Liver (tissue), 8 donors: ENCODE measurements at regions not wholly inside any gene's neighbourhood (a gene's known extent, or its start where the extent isn't known, plus 50 kb on each side); places are given as distances from the start of the nearest gene placed in this dataset.

Source experiments
- DNase-seq: peaks from one replicate; pipeline ENCODE4 v3.0.0-alpha.2; 2017; ENCODE audit warnings: low spot score
- H3K27ac ChIP-seq, 2 donors: one replicate each; pipeline ENCODE4 v1.7.0; 2013; ENCODE audit warnings: inconsistent platforms in 2 of 2, low read length in 2 of 2, control low read depth in 1 of 2, low read depth in 1 of 2, mild to moderate bottlenecking in 1 of 2
- H3K27me3 ChIP-seq, 4 donors: one replicate each; pipeline versions ENCODE4 v1.6.1 to v1.7.0; 2013; ENCODE audit warnings: low read length in 3 of 4, inconsistent platforms in 1 of 4, mild to moderate bottlenecking in 1 of 4, moderate library complexity in 1 of 4; ENCODE audit not compliant: control insufficient read depth in 4 of 4, insufficient read depth in 4 of 4
- H3K36me3 ChIP-seq, 4 donors: one replicate each; pipeline versions ENCODE4 v1.6.1 to v1.7.0; 2013; ENCODE audit warnings: low read length in 3 of 4, mild to moderate bottlenecking in 3 of 4, low read depth in 1 of 4, moderate library complexity in 1 of 4; ENCODE audit not compliant: control insufficient read depth in 4 of 4, insufficient read depth in 3 of 4
- H3K4me1 ChIP-seq, 4 donors: one replicate each; pipeline versions ENCODE4 v1.6.1 to v1.7.0; 2013; ENCODE audit warnings: low read length in 3 of 4, mild to moderate bottlenecking in 3 of 4, moderate library complexity in 1 of 4; ENCODE audit not compliant: control insufficient read depth in 4 of 4, insufficient read depth in 4 of 4
- H3K4me3 ChIP-seq, 3 donors: one replicate each; pipeline versions ENCODE4 v1.6.1 to v1.7.0; 2013; ENCODE audit warnings: low read length in 3 of 3, control low read depth in 1 of 3, low read depth in 1 of 3, mild to moderate bottlenecking in 1 of 3
- H3K9ac ChIP-seq, 2 donors: one replicate each; pipeline ENCODE4 v1.7.0; 2013; ENCODE audit warnings: low read length in 2 of 2, mild to moderate bottlenecking in 2 of 2, moderate library complexity in 2 of 2, control low read depth in 1 of 2, low read depth in 1 of 2
- H3K9me3 ChIP-seq, 4 donors: one replicate each; pipeline versions ENCODE4 v1.6.1 to v1.7.0; 2013; ENCODE audit warnings: low read length in 3 of 4; ENCODE audit not compliant: control insufficient read depth in 4 of 4
- EGR1 ChIP-seq, 2 donors: IDR thresholded peaks; 2 replicates each; pipeline ENCODE4 v1.6.1; 2016 to 2018; ENCODE audit warnings: antibody characterized with exemption in 2 of 2, low read depth in 2 of 2
- FOXA1 ChIP-seq: IDR thresholded peaks from 2 replicates; pipeline ENCODE4 v1.6.1; 2016; ENCODE audit warnings: antibody characterized with exemption
- FOXA2 ChIP-seq: IDR thresholded peaks from 2 replicates; pipeline ENCODE4 v1.6.1; 2016; ENCODE audit warnings: antibody characterized with exemption
- GABPA ChIP-seq, 2 donors: IDR thresholded peaks in 1 of 2; conservative IDR thresholded peaks in 1 of 2; 2 replicates each; pipeline ENCODE4 v1.6.1; 2016; ENCODE audit warnings: antibody characterized with exemption in 2 of 2, mild to moderate bottlenecking in 1 of 2, moderate library complexity in 1 of 2
- HNF4A ChIP-seq, 2 donors: conservative IDR thresholded peaks; 2 replicates each; pipeline ENCODE4 v1.6.1; 2016; ENCODE audit warnings: antibody characterized with exemption in 2 of 2, mild to moderate bottlenecking in 2 of 2
- JUND ChIP-seq, 2 donors: IDR thresholded peaks; 2 replicates each; pipeline ENCODE4 v1.6.1; 2016; ENCODE audit warnings: antibody characterized with exemption in 2 of 2
- NR2F2 ChIP-seq: IDR thresholded peaks from 2 replicates; pipeline ENCODE4 v1.6.1; 2016; ENCODE audit warnings: antibody characterized with exemption
- RAD21 ChIP-seq, 2 donors: IDR thresholded peaks; 2 replicates each; pipeline ENCODE4 v1.6.1; 2016; ENCODE audit warnings: antibody characterized with exemption in 2 of 2, mild to moderate bottlenecking in 2 of 2
- RXRA ChIP-seq, 2 donors: IDR thresholded peaks; 2 replicates each; pipeline ENCODE4 v1.6.1; 2017 to 2018; ENCODE audit warnings: antibody characterized with exemption in 2 of 2, mild to moderate bottlenecking in 1 of 2
- SP1 ChIP-seq: IDR thresholded peaks from 2 replicates; pipeline ENCODE4 v1.6.1; 2018; ENCODE audit warnings: antibody characterized with exemption, mild to moderate bottlenecking
- TAF1 ChIP-seq: conservative IDR thresholded peaks from 2 replicates; pipeline ENCODE4 v1.6.1; 2016; ENCODE audit warnings: antibody characterized with exemption, mild to moderate bottlenecking
- WGBS: extraction: QIAGEN DNeasy Blood & Tissue Kit; methylation state at CpG from one replicate; pipeline ENCODE4 v1.1.7; 2013; 5-methylcytosine and 5-hydroxymethylcytosine counted together
- TF ChIP-seq, protein P1 (sequence below): IDR thresholded peaks from 2 replicates; pipeline ENCODE4 v1.6.1; 2016; ENCODE audit warnings: antibody characterized with exemption
- TF ChIP-seq, protein P2 (sequence below): fragments of 150-350 bp; IDR thresholded peaks from 2 replicates; pipeline ENCODE4 v1.5.1; 2017; ENCODE audit warnings: improper control_type of control experiment, low read depth, low read length; ENCODE audit not compliant: missing input control
- TF ChIP-seq, protein P3 (sequence below): IDR thresholded peaks from 2 replicates; pipeline ENCODE4 v1.6.1; 2016; ENCODE audit warnings: antibody characterized with exemption
- TF ChIP-seq, protein P4 (sequence below): IDR thresholded peaks from 2 replicates; pipeline ENCODE4 v1.6.1; 2016; ENCODE audit warnings: antibody characterized with exemption
- TF ChIP-seq, protein P5 (sequence below): IDR thresholded peaks from 2 replicates; pipeline ENCODE4 v1.6.1; 2016; ENCODE audit warnings: antibody characterized with exemption, mild to moderate bottlenecking
- donor health status: healthy.
- donor health status: healthy.
- donor health status: healthy.
- donor health status: healthy.
- donor health status: healthy.

DNA sequence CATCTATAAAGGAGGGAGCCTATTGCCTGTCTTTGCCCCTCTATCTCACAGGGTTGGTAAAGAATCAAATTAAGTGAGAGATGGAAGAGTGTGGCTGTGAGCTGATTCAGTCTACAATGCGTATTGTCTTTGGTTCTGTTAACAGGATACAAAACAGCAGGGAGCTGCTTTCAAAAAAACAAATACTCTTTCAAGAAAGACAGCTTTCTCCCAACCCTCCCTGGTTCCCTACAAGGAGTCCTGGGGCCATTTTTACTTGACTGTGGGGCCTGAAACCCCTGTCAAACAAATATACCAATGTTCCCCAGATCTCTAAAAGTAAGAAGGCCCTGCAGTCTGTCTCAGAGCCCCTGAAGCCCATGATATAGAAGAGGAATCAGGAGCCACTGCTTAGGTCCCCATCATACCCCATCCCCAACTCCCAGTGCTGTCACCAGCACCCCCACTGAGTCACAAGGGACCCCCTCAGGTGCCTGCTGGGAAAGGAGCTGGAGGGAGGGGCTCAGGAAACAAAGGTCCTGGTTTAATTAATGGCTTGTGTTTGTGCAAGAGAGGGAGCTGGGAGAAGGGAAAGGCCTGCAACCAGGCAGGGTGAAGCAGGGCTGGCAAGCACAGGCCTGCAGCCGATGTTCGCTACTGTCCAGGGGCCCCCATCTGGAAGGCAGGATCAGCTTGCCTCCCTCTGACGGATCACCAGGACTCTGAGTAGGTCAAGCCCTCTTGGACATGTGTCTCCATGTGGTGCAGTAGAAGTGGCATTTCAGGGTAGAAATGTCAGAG is 182.0 kb upstream of the GHITM start:
- no peak for DNase-seq
- no peak overlapping the region for H3K4me3 ChIP-seq
- WGBS: 91% methylated on average over 4 of the region's 4 CpGs
- no peaks in the 10 kb centered on the region for H3K9me3 ChIP-seq
- no peaks in the 10 kb centered on the region for H3K36me3 ChIP-seq
- no peak overlapping the region for H3K27ac ChIP-seq
- H3K9ac ChIP-seq: no peak overlapping the region
- peaks cover 0 to 2% (median 0%) of the 10 kb centered on the region in 4 donors for H3K27me3 ChIP-seq
- TF ChIP-seq, protein P1, sequence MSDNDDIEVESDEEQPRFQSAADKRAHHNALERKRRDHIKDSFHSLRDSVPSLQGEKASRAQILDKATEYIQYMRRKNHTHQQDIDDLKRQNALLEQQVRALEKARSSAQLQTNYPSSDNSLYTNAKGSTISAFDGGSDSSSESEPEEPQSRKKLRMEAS: no peak
- no peak for TF ChIP-seq JUND (IDR thresholded peaks at IDR 0.05)
- no peak for TF ChIP-seq GABPA (IDR thresholded peaks at IDR 0.05 in 1 of 2, conservative IDR thresholded peaks at IDR 0.05 in 1 of 2)
- TF ChIP-seq, protein P2, sequence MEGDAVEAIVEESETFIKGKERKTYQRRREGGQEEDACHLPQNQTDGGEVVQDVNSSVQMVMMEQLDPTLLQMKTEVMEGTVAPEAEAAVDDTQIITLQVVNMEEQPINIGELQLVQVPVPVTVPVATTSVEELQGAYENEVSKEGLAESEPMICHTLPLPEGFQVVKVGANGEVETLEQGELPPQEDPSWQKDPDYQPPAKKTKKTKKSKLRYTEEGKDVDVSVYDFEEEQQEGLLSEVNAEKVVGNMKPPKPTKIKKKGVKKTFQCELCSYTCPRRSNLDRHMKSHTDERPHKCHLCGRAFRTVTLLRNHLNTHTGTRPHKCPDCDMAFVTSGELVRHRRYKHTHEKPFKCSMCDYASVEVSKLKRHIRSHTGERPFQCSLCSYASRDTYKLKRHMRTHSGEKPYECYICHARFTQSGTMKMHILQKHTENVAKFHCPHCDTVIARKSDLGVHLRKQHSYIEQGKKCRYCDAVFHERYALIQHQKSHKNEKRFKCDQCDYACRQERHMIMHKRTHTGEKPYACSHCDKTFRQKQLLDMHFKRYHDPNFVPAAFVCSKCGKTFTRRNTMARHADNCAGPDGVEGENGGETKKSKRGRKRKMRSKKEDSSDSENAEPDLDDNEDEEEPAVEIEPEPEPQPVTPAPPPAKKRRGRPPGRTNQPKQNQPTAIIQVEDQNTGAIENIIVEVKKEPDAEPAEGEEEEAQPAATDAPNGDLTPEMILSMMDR: no peak
- TF ChIP-seq FOXA2: no peak
- TF ChIP-seq, protein P3, sequence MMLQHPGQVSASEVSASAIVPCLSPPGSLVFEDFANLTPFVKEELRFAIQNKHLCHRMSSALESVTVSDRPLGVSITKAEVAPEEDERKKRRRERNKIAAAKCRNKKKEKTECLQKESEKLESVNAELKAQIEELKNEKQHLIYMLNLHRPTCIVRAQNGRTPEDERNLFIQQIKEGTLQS: no peak
- TF ChIP-seq SP1: no peak
- no peak for TF ChIP-seq NR2F2
- no peak for TF ChIP-seq FOXA1
- no peak for TF ChIP-seq RAD21 (IDR thresholded peaks at IDR 0.05)
- TF ChIP-seq, protein P4, sequence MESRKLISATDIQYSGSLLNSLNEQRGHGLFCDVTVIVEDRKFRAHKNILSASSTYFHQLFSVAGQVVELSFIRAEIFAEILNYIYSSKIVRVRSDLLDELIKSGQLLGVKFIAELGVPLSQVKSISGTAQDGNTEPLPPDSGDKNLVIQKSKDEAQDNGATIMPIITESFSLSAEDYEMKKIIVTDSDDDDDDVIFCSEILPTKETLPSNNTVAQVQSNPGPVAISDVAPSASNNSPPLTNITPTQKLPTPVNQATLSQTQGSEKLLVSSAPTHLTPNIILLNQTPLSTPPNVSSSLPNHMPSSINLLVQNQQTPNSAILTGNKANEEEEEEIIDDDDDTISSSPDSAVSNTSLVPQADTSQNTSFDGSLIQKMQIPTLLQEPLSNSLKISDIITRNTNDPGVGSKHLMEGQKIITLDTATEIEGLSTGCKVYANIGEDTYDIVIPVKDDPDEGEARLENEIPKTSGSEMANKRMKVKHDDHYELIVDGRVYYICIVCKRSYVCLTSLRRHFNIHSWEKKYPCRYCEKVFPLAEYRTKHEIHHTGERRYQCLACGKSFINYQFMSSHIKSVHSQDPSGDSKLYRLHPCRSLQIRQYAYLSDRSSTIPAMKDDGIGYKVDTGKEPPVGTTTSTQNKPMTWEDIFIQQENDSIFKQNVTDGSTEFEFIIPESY: no peak
- TF ChIP-seq HNF4A (conservative IDR thresholded peaks at IDR 0.05): no peak
- no peaks in the 10 kb centered on the region for H3K4me1 ChIP-seq

DNA sequence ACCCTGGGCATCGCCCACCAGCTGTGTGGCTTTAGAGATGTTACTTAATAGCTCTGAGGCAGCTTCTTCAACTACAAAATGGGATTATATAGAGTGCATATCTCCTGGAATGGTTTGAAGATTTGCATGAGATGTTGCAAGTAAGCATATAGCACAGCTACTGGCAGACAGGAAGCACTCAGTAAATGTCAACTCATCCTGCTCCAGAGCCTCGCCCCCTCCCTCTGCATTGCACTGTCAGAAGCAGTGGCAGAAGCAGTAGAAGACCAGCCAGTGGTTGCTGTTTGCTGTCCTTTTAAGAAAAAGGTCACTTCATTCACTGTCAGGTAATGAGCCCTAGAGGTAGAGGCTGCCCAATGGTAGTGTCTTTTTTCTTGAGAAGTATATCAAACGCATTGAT is 180.0 kb upstream of the GHITM start:
- WGBS: 78% methylated on average over 3 of the region's 3 CpGs

More for the DNA sequence above, 180.0 kb upstream of the GHITM start:
- Histone ChIP-seq H3K27ac (no peak overlapping the region), H3K27me3 (no peaks in the 10 kb centered on the region), H3K9ac (no peak overlapping the region), H3K4me1 (no peaks in the 10 kb centered on the region), H3K4me3 (no peak overlapping the region), H3K36me3 (no peaks in the 10 kb centered on the region), H3K9me3 (no peaks in the 10 kb centered on the region)
- TF ChIP-seq FOXA2: no peak
- TF ChIP-seq TAF1: no peak
- TF ChIP-seq, protein P1: no peak
- TF ChIP-seq, protein P4: no peak
- TF ChIP-seq, protein P2: no peak
- TF ChIP-seq NR2F2: no peak
- TF ChIP-seq, protein P5, sequence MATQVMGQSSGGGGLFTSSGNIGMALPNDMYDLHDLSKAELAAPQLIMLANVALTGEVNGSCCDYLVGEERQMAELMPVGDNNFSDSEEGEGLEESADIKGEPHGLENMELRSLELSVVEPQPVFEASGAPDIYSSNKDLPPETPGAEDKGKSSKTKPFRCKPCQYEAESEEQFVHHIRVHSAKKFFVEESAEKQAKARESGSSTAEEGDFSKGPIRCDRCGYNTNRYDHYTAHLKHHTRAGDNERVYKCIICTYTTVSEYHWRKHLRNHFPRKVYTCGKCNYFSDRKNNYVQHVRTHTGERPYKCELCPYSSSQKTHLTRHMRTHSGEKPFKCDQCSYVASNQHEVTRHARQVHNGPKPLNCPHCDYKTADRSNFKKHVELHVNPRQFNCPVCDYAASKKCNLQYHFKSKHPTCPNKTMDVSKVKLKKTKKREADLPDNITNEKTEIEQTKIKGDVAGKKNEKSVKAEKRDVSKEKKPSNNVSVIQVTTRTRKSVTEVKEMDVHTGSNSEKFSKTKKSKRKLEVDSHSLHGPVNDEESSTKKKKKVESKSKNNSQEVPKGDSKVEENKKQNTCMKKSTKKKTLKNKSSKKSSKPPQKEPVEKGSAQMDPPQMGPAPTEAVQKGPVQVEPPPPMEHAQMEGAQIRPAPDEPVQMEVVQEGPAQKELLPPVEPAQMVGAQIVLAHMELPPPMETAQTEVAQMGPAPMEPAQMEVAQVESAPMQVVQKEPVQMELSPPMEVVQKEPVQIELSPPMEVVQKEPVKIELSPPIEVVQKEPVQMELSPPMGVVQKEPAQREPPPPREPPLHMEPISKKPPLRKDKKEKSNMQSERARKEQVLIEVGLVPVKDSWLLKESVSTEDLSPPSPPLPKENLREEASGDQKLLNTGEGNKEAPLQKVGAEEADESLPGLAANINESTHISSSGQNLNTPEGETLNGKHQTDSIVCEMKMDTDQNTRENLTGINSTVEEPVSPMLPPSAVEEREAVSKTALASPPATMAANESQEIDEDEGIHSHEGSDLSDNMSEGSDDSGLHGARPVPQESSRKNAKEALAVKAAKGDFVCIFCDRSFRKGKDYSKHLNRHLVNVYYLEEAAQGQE: no peak
- no peak for TF ChIP-seq EGR1 (IDR thresholded peaks at IDR 0.05; ENCODE audit: low read depth in 2 of 2)
- TF ChIP-seq RXRA (IDR thresholded peaks at IDR 0.05): no peak
- no peak for DNase-seq
